Endothelial cell of umbilical vein (primary cell): ENCODE measurements at regions not wholly inside any gene's neighbourhood (a gene's known extent, or its start where the extent isn't known, plus 50 kb on each side); places are given as distances from the start of the nearest gene placed in this dataset.

Source experiments
- BruUV-seq: library from RNA; stranded (reverse); fragments of 400-500 nt; replicated peaks from 2 replicates; lab custom pipeline; 2021; lab: Mats Ljungman, UMichigan
- CTCF ChIA-PET: fragments of 300-600, 350-600 bp; sonication (Branson Sonifier 250); formaldehyde crosslinking; loops from one replicate; lab custom pipeline; 2021; ENCODE audit warnings: antibody characterized with exemption, inconsistent platforms; lab: Charles Lee
- POLR2A ChIA-PET: fragments of 300-600, 350-600 bp; sonication (Branson Sonifier 250); formaldehyde crosslinking; loops from one replicate; lab custom pipeline; 2021; ENCODE audit warnings: antibody characterized with exemption, inconsistent platforms; lab: Charles Lee
- DNase-seq: peaks from one replicate; pipeline ENCODE4 v3.0.0-alpha.2; 2011; ENCODE audit warnings: low read depth, low spot score
- FAIRE-seq: peaks from 2 replicates; lab custom pipeline; 2011; peaks lifted over from hg19 to GRCh38; lab: Jason Lieb, UNC
- H2AFZ ChIP-seq: 2 replicates; pipeline ENCODE4 v1.6.0; 2012; ENCODE audit warnings: low read depth, low read length, control low read depth, inconsistent platforms
- H3K27ac ChIP-seq: 2 replicates; pipeline ENCODE4 v1.5.1; 2011; ENCODE audit warnings: low read depth, mild to moderate bottlenecking, control low read depth, low read length, moderate library complexity; ENCODE audit not compliant: insufficient read depth
- H3K27me3 ChIP-seq, 2 experiments: 2 replicates each; pipeline versions ENCODE4 v1.6.0 to v1.6.1; 2011; ENCODE audit warnings: low read length in 2 of 2, mixed read lengths in 1 of 2; ENCODE audit not compliant: control insufficient read depth in 2 of 2, insufficient read depth in 2 of 2
- H3K36me3 ChIP-seq, 2 experiments: 2 replicates in 1 of 2; 3 replicates in 1 of 2; pipeline ENCODE4 v1.5.1; 2011; ENCODE audit warnings: low read length in 2 of 2, mild to moderate bottlenecking in 1 of 2, moderate library complexity in 1 of 2; ENCODE audit not compliant: control insufficient read depth in 2 of 2, insufficient read depth in 2 of 2; ENCODE audit errors: extremely low read depth in 1 of 2
- H3K4me1 ChIP-seq: 3 replicates; pipeline ENCODE4 v1.5.1; 2011; ENCODE audit warnings: mild to moderate bottlenecking, low read length; ENCODE audit not compliant: control insufficient read depth, insufficient read depth; ENCODE audit errors: extremely low read depth
- H3K4me2 ChIP-seq: 2 replicates; pipeline ENCODE4 v1.6.1; 2011; ENCODE audit warnings: low read length, control low read depth, mixed read lengths; ENCODE audit not compliant: insufficient read depth
- H3K4me3 ChIP-seq, 3 experiments: fragments of 200-600 bp in 1 of 3; sonication (generic), shearing (Covaris generic) in 1 of 3; replicated peaks in 1 of 3; 2 replicates each; pipeline ENCODE4 v1.5.1; 2011 to 2016; ENCODE audit warnings: control low read depth in 3 of 3, low read length in 3 of 3, mild to moderate bottlenecking in 2 of 3, inconsistent platforms in 1 of 3, low read depth in 1 of 3, moderate library complexity in 1 of 3; ENCODE audit not compliant: insufficient read depth in 1 of 3
- H3K79me2 ChIP-seq: 2 replicates; pipeline ENCODE4 v1.6.0; 2012; ENCODE audit warnings: low read length, inconsistent platforms; ENCODE audit not compliant: control insufficient read depth, insufficient read depth
- H3K9ac ChIP-seq: replicated peaks from 2 replicates; pipeline ENCODE3; 2011; ENCODE audit warnings: low read length, control low read depth; ENCODE audit not compliant: insufficient read depth; ENCODE audit errors: extremely low read depth
- H3K9me1 ChIP-seq: replicated peaks from 3 replicates; pipeline ENCODE4 v1.6.0; 2011; ENCODE audit warnings: mild to moderate bottlenecking, low read length; ENCODE audit not compliant: control insufficient read depth, insufficient read depth; ENCODE audit errors: extremely low read depth
- H3K9me3 ChIP-seq: replicated peaks from 2 replicates; pipeline ENCODE4 v1.5.1; 2012; ENCODE audit warnings: low read length, inconsistent platforms; ENCODE audit not compliant: control insufficient read depth, insufficient read depth
- H4K20me1 ChIP-seq: replicated peaks from 2 replicates; pipeline ENCODE3; 2011; ENCODE audit warnings: mild to moderate bottlenecking, low read length; ENCODE audit not compliant: control insufficient read depth, insufficient read depth; ENCODE audit errors: extremely low read depth
- EZH2 ChIP-seq: IDR thresholded peaks from 2 replicates; pipeline ENCODE4 v1.6.1; 2012; ENCODE audit warnings: borderline replicate concordance, low read depth, mild to moderate bottlenecking, moderate library complexity, low read length, inconsistent platforms; ENCODE audit not compliant: severe bottlenecking
- FOS ChIP-seq: IDR thresholded peaks from 2 replicates; pipeline ENCODE4 v1.6.1; 2011; ENCODE audit warnings: mild to moderate bottlenecking, low read length, moderate library complexity, borderline replicate concordance; ENCODE audit not compliant: insufficient read depth
- GATA2 ChIP-seq: IDR thresholded peaks from 2 replicates; pipeline ENCODE4 v1.7.0; 2011; ENCODE audit warnings: low read depth, mild to moderate bottlenecking, moderate library complexity, mixed read lengths, low read length; ENCODE audit not compliant: insufficient read length, insufficient read depth
- JUN ChIP-seq: IDR thresholded peaks from 2 replicates; pipeline ENCODE4 v1.6.1; 2011; ENCODE audit warnings: borderline replicate concordance, low read depth; ENCODE audit not compliant: insufficient read length, insufficient read depth
- MYC ChIP-seq: IDR thresholded peaks from one replicate; pipeline ENCODE4 v1.6.1; 2011; ENCODE audit warnings: mild to moderate bottlenecking, low read depth, low read length
- POLR2A ChIP-seq: IDR thresholded peaks from 2 replicates; pipeline ENCODE4 v1.6.1; 2012; ENCODE audit warnings: low read depth, mild to moderate bottlenecking, control low read depth, low read length
- POLR2AphosphoS5 ChIP-seq: IDR thresholded peaks from 2 replicates; pipeline ENCODE4 v1.6.1; 2012; ENCODE audit warnings: low read depth, mild to moderate bottlenecking, control low read depth, low read length, moderate library complexity; ENCODE audit not compliant: insufficient read depth
- dilution Hi-C: fragments of 300-500 bp; cut with MboI; formaldehyde crosslinking; loops from one replicate; pipeline ENCODE4 v1.15.0; 2019; ENCODE audit warnings: low sequenced_read_pairs; ENCODE audit not compliant: extremely low pct_ligation_motif_present
- intact Hi-C: fragments of 100-400 bp; cut with micrococcal nuclease; formaldehyde crosslinking; loops from one replicate; pipeline ENCODE4 v1.10.0; 2022
- TF ChIP-seq, protein P1 (sequence below), 2 donors: IDR thresholded peaks; 1 replicate in 1 of 2; 2 replicates in 1 of 2; pipeline ENCODE4 v1.5.1; 2011; ENCODE audit warnings: low read length in 2 of 2, mild to moderate bottlenecking in 2 of 2, moderate library complexity in 2 of 2, control low read depth in 1 of 2, inconsistent platforms in 1 of 2, low read depth in 1 of 2; ENCODE audit not compliant: insufficient read depth in 1 of 2; ENCODE audit errors: extremely low read depth in 1 of 2
- TF ChIP-seq, protein P2 (sequence below): IDR thresholded peaks from 2 replicates; pipeline ENCODE4 v1.6.1; 2011; ENCODE audit not compliant: insufficient read depth, insufficient read length

DNA sequence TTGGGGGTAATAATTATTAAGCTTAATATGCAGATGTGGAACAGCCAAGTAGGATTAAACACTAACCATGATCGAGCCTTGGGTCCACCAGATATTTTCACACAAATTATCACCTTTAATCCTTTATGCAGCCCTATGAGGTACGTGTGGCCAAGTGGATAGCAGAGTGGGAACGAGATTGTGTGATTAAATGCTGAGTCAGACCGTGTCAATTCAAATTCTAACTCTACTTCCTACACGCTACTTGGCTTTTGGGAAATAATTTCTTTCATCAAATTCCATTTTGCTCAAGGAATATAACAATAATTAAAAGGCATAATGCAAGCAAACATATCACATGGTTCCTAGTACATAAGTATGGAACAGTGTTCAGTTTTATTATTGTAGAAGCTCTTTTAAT lies 329.2 kb downstream of the CBLN4 start:
- Histone ChIP-seq H3K4me2 (no peak overlapping the region), H4K20me1 (no peaks in the 10 kb centered on the region), H3K9ac (no peak overlapping the region), H3K27ac (no peak overlapping the region), H3K4me3 (no peak overlapping the region), H3K9me1 (no peaks in the 10 kb centered on the region), H3K9me3 (peaks cover 5% of the 10 kb centered on the region), H2AFZ (no peak overlapping the region), H3K4me1 (no peaks in the 10 kb centered on the region), H3K27me3 (no peaks in the 10 kb centered on the region), H3K36me3 (no peaks in the 10 kb centered on the region), H3K79me2 (no peaks in the 10 kb centered on the region)
- dilution Hi-C loops (no loop called here), intact Hi-C loops (no loop called here)
- TF ChIP-seq, protein P1, sequence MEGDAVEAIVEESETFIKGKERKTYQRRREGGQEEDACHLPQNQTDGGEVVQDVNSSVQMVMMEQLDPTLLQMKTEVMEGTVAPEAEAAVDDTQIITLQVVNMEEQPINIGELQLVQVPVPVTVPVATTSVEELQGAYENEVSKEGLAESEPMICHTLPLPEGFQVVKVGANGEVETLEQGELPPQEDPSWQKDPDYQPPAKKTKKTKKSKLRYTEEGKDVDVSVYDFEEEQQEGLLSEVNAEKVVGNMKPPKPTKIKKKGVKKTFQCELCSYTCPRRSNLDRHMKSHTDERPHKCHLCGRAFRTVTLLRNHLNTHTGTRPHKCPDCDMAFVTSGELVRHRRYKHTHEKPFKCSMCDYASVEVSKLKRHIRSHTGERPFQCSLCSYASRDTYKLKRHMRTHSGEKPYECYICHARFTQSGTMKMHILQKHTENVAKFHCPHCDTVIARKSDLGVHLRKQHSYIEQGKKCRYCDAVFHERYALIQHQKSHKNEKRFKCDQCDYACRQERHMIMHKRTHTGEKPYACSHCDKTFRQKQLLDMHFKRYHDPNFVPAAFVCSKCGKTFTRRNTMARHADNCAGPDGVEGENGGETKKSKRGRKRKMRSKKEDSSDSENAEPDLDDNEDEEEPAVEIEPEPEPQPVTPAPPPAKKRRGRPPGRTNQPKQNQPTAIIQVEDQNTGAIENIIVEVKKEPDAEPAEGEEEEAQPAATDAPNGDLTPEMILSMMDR (IDR thresholded peaks at IDR 0.05; ENCODE audit: extremely low read depth in 1 of 2, insufficient read depth in 1 of 2, low read depth in 1 of 2, low read length in 2 of 2): no peak
- TF ChIP-seq, protein P2, sequence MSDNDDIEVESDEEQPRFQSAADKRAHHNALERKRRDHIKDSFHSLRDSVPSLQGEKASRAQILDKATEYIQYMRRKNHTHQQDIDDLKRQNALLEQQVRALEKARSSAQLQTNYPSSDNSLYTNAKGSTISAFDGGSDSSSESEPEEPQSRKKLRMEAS: no peak
- TF ChIP-seq JUN (no peak), POLR2AphosphoS5 (no peak), FOS (no peak), EZH2 (no peak), POLR2A (no peak), MYC (no peak), GATA2 (no peak)
- POLR2A ChIA-PET: no interaction called here
- FAIRE-seq (no peak), DNase-seq (no peak)
- BruUV-seq: no TSS peak
- CTCF ChIA-PET: no interaction called here
